B cell (primary cell): ENCODE measurements at regions not wholly inside any gene's neighbourhood (a gene's known extent, or its start where the extent isn't known, plus 50 kb on each side); places are given as distances from the start of the nearest gene placed in this dataset.

Source experiments
- ATAC-seq: fragments of 200-7000 bp; cut with Tn5 transposase; one replicate; pipeline ENCODE4 v1.10.0; 2021; ENCODE audit warnings: low read depth, mild to moderate bottlenecking, moderate number of reproducible peaks, moderate library complexity
- CTCF ChIA-PET: fragments of 350-600 bp; sonication (Branson Sonifier 250); formaldehyde crosslinking; loops from one replicate; lab custom pipeline; 2021; ENCODE audit warnings: antibody characterized with exemption, inconsistent platforms; lab: Charles Lee
- POLR2A ChIA-PET: fragments of 350-600 bp; sonication (Branson Sonifier 250); formaldehyde crosslinking; loops from one replicate; lab custom pipeline; 2021; ENCODE audit warnings: antibody characterized with exemption; lab: Charles Lee
- DNase-seq: peaks from one replicate; pipeline ENCODE4 v3.0.0; 2013
- H2AFZ ChIP-seq: 2 replicates; pipeline ENCODE4 v1.6.1; 2012; ENCODE audit warnings: mild to moderate bottlenecking, low read depth, low read length; ENCODE audit not compliant: insufficient read depth, poor library complexity, severe bottlenecking
- H3K27ac ChIP-seq, 2 donors: 1 replicate in 1 of 2; 2 replicates in 1 of 2; pipeline ENCODE4 v1.5.1; 2012 to 2013; ENCODE audit warnings: low read length in 2 of 2, mild to moderate bottlenecking in 2 of 2, moderate library complexity in 1 of 2
- H3K27me3 ChIP-seq, 4 experiments: fragments of 200-600 bp in 1 of 4; sonication (generic) in 1 of 4; replicated peaks in 1 of 4; 1 replicate in 2 of 4; 2 replicates in 2 of 4; pipeline versions ENCODE4 v1.6.1 to v1.7.0; 2013 to 2016; ENCODE audit warnings: low read length in 3 of 4, mild to moderate bottlenecking in 2 of 4, mixed read lengths in 1 of 4, moderate library complexity in 1 of 4; ENCODE audit not compliant: insufficient read depth in 4 of 4, control insufficient read depth in 3 of 4; ENCODE audit errors: control extremely low read depth in 1 of 4
- H3K36me3 ChIP-seq, 2 experiments: replicated peaks in 1 of 2; 1 replicate in 1 of 2; 2 replicates in 1 of 2; pipeline versions ENCODE4 v1.6.1 to v1.7.1; 2013; ENCODE audit warnings: low read length in 1 of 2; ENCODE audit not compliant: insufficient read depth in 2 of 2, control insufficient read depth in 1 of 2; ENCODE audit errors: control extremely low read depth in 1 of 2, extremely low read depth in 1 of 2
- H3K4me1 ChIP-seq, 2 donors: fragments of 200-600 bp in 1 of 2; sonication (generic) in 1 of 2; 1 replicate in 1 of 2; 2 replicates in 1 of 2; pipeline versions ENCODE4 v1.5.1 to v1.6.1; 2013 to 2017; ENCODE audit warnings: low read length in 2 of 2; ENCODE audit not compliant: control insufficient read depth in 2 of 2, insufficient read depth in 2 of 2
- H3K4me2 ChIP-seq: replicated peaks from 2 replicates; pipeline ENCODE3; 2012; ENCODE audit warnings: mild to moderate bottlenecking, low read depth, low read length; ENCODE audit not compliant: poor library complexity, severe bottlenecking
- H3K4me3 ChIP-seq, 5 experiments: fragments of 200-600 bp in 1 of 5; sonication (generic) in 1 of 5; 1 replicate in 3 of 5; 2 replicates in 2 of 5; pipeline versions ENCODE4 v1.5.1 to v1.7.0; 2011 to 2016; ENCODE audit warnings: low read length in 4 of 5, mild to moderate bottlenecking in 4 of 5, low read depth in 2 of 5, control low read depth in 1 of 5, moderate library complexity in 1 of 5; ENCODE audit not compliant: insufficient read depth in 1 of 5; ENCODE audit errors: control extremely low read depth in 1 of 5, extremely low read depth in 1 of 5
- H3K79me2 ChIP-seq: fragments of 200-600 bp; sonication (generic); one replicate; pipeline ENCODE4 v1.6.0; 2016; ENCODE audit warnings: low read length; ENCODE audit not compliant: control insufficient read depth, insufficient read depth
- H3K9ac ChIP-seq: fragments of 200-600 bp; sonication (generic); 2 replicates; pipeline ENCODE4 v1.6.1; 2017; ENCODE audit warnings: mild to moderate bottlenecking, low read length, moderate library complexity
- H3K9me3 ChIP-seq, 3 donors: one replicate each; pipeline versions ENCODE4 v1.6.1 to v1.7.1; 2013; ENCODE audit warnings: low read length in 2 of 3; ENCODE audit not compliant: control insufficient read depth in 2 of 3, insufficient read depth in 1 of 3; ENCODE audit errors: control extremely low read depth in 1 of 3
- H4K20me1 ChIP-seq: 2 replicates; pipeline ENCODE4 v1.6.0; 2012; ENCODE audit warnings: mild to moderate bottlenecking, low read length; ENCODE audit not compliant: insufficient read depth, control insufficient read depth, poor library complexity, severe bottlenecking
- H3K27ac Mint-ChIP-seq: one replicate; pipeline ENCODE4 v1.8.0; 2021; ENCODE audit warnings: mixed read lengths
- H3K27me3 Mint-ChIP-seq: one replicate; pipeline ENCODE4 v1.8.0; 2021; ENCODE audit warnings: mixed read lengths
- H3K4me1 Mint-ChIP-seq: one replicate; pipeline ENCODE4 v1.8.0; 2021; ENCODE audit warnings: mixed read lengths
- H3K4me3 Mint-ChIP-seq: one replicate; pipeline ENCODE4 v1.8.0; 2021; ENCODE audit warnings: mixed read lengths
- H3K9me3 Mint-ChIP-seq: one replicate; pipeline ENCODE4 v1.8.0; 2022; ENCODE audit warnings: mixed read lengths; ENCODE audit not compliant: insufficient read depth
- CTCF ChIP-seq: fragments of 200-600 bp; IDR thresholded peaks from one replicate; pipeline ENCODE4 v1.8.0; 2022; ENCODE audit warnings: antibody characterized with exemption, mild to moderate bottlenecking
- EZH2 ChIP-seq: IDR thresholded peaks from 2 replicates; pipeline ENCODE4 v1.6.1; 2012; ENCODE audit warnings: borderline replicate concordance, low read depth, mild to moderate bottlenecking, moderate library complexity, low read length; ENCODE audit not compliant: insufficient read depth, poor library complexity, severe bottlenecking
- WGBS: methylation state at CpG from one replicate; pipeline ENCODE4 v1.1.5; 2013; ENCODE audit warnings: missing lambda C conversion rate; ENCODE audit not compliant: insufficient coverage; 5-methylcytosine and 5-hydroxymethylcytosine counted together
- intact Hi-C: fragments of 100-400 bp; cut with micrococcal nuclease; formaldehyde crosslinking; loops from one replicate; pipeline ENCODE4 v1.10.0; 2022

DNA sequence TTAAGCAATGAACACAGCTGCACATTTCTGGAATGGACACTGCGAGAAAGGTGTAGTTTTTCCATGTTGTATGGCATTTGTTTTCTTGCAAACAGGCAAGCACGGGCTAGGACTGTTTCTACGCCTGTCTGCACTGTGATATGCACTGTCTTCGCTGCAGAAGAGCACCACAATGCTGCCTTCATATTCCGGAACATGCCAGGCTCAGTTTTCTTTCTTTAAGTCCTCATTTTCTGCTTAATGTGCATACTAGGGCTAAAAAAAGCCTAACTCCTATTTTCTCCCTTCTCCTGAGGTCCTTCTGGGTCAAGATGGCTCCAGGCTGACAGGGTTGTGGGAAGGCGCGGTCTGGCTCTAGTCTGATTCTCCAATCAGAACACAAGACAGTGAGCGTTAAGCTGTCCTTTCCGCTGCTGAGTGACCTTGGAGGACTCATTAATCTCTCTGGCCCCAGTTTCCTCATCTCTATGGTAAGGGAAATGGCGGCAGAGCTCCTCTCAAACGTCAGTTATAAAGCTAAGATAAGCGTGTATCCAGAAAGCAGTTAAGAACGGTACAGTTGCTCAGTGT is 379.9 kb downstream of the C6orf118 start:
- no peaks in the 10 kb centered on the region for H3K79me2 ChIP-seq
- DNase-seq (no peak), ATAC-seq (no peak)
- 92% methylated on average over 12 of the region's 13 CpGs for WGBS
- ChIA-PET POLR2A (no interaction called here), CTCF (interaction anchor here (1.1 to 1.7 kb wide), 3 partner anchors 7 to 51 kb away, joined by 3 to 5 read pairs (median 3); no protein-coding TSS in a partner anchor)
- intact Hi-C loops, result loop anchor here (5.0 kb wide), 1 partner anchor 1747 kb away; no protein-coding TSS in a partner anchor
- H3K9me3 Mint-ChIP-seq, result no peaks in the 10 kb centered on the region
- no peaks in the 10 kb centered on the region for H4K20me1 ChIP-seq
- no peak overlapping the region for H3K27ac ChIP-seq
- H3K4me3 Mint-ChIP-seq, result no peak overlapping the region
- no peaks in the 10 kb centered on the region for H3K27me3 Mint-ChIP-seq
- H3K27me3 ChIP-seq, result no peaks in the 10 kb centered on the region
- no peak overlapping the region for H2AFZ ChIP-seq
- no peak overlapping the region for H3K4me3 ChIP-seq
- H3K4me1 Mint-ChIP-seq, result no peaks in the 10 kb centered on the region
- no peak for TF ChIP-seq EZH2
- no peak for TF ChIP-seq CTCF
- no peaks in the 10 kb centered on the region for H3K36me3 ChIP-seq
- no peaks in the 10 kb centered on the region for H3K9me3 ChIP-seq
- no peak overlapping the region for H3K27ac Mint-ChIP-seq
- no peaks in the 10 kb centered on the region for H3K4me1 ChIP-seq
- no peak overlapping the region for H3K9ac ChIP-seq
- H3K4me2 ChIP-seq, result no peak overlapping the region

DNA sequence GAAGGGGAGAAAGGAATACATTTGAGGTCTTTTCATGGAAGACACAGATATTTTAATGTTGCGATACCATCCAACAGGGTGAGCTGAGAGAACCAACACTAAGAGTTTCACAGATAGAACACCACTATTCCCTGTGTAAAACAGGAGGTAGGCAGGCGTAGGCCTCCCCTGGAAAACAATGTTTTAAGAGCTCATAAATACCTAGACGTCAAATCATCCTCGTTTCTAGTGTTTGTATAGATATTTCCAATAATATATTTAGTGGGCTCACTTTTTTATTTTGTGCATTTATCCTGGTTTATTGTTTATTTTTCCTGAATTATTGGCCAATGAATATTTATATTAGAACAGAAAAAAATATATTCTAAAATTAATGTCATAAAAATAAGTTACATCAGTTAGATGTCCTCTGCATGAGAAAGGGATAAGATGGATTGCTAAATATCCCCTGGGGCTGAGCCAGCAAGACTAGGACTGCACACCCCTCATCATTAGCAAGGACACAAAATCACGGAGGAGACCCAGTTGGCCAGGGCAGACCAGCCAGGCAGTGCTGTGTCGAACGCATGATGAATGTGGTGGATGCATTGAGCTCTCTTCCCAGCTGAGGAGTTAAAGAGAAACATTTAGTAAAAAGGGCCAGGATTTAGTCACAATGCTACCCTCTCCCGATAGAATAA is 380.5 kb downstream of the C6orf118 start:
- no peaks in the 10 kb centered on the region for H3K27me3 Mint-ChIP-seq
- H3K9me3 ChIP-seq, result no peaks in the 10 kb centered on the region
- H3K9me3 Mint-ChIP-seq, result no peaks in the 10 kb centered on the region
- ChIA-PET CTCF (interaction anchor here (1.1 to 1.7 kb wide), 3 partner anchors 8 to 50 kb away, joined by 3 to 5 read pairs (median 3); no protein-coding TSS in a partner anchor), POLR2A (no interaction called here)
- no peak overlapping the region for H3K4me2 ChIP-seq
- H3K27ac Mint-ChIP-seq, result no peak overlapping the region
- no peak overlapping the region for H2AFZ ChIP-seq
- no peak overlapping the region for H3K27ac ChIP-seq
- intact Hi-C loops, result loop anchor here (5.0 kb wide), 1 partner anchor 1747 kb away; no protein-coding TSS in a partner anchor
- no peak overlapping the region for H3K9ac ChIP-seq
- TF ChIP-seq CTCF (no peak), EZH2 (no peak)
- ATAC-seq (no peak), DNase-seq (no peak)
- no peaks in the 10 kb centered on the region for H3K4me1 ChIP-seq
- no peaks in the 10 kb centered on the region for H3K27me3 ChIP-seq
- no peak overlapping the region for H3K4me3 ChIP-seq
- H3K36me3 ChIP-seq, result no peaks in the 10 kb centered on the region
- H3K79me2 ChIP-seq, result no peaks in the 10 kb centered on the region
- no peaks in the 10 kb centered on the region for H4K20me1 ChIP-seq
- H3K4me1 Mint-ChIP-seq, result no peaks in the 10 kb centered on the region
- 100% methylated on average over 4 of the region's 8 CpGs for WGBS
- no peak overlapping the region for H3K4me3 Mint-ChIP-seq
